Stomach (tissue), 8 donors: ENCODE measurements at regions not wholly inside any gene's neighbourhood (a gene's known extent, or its start where the extent isn't known, plus 50 kb on each side); places are given as distances from the start of the nearest gene placed in this dataset.

ENCODE experiments used
- DNase-seq, 2 donors: peaks; one replicate each; pipeline versions ENCODE4 v3.0.0 to v3.0.0-alpha.2; 2013 to 2019
- H3K27ac ChIP-seq, 5 donors: fragments of 200-600 bp in 4 of 5; sonication (generic) in 4 of 5; one replicate each; pipeline ENCODE4 v1.5.1; 2013 to 2019; ENCODE audit warnings: mild to moderate bottlenecking in 1 of 5, moderate library complexity in 1 of 5
- H3K27me3 ChIP-seq, 3 donors: fragments of 200-600 bp; sonication (generic); one replicate each; pipeline ENCODE4 v1.5.1; 2017 to 2019; ENCODE audit warnings: mixed run types in 1 of 3
- H3K36me3 ChIP-seq, 4 donors: fragments of 200-600 bp; sonication (generic); 1 replicate in 3 of 4; 2 replicates in 1 of 4; pipeline ENCODE4 v1.5.1; 2016 to 2019
- H3K4me1 ChIP-seq, 4 donors: fragments of 200-600 bp; sonication (generic); one replicate each; pipeline ENCODE4 v1.5.1; 2016 to 2019
- H3K4me3 ChIP-seq, 4 donors: fragments of 200-600 bp; sonication (generic) in 3 of 4; one replicate each; pipeline ENCODE4 v1.5.1; 2016 to 2019; ENCODE audit warnings: mild to moderate bottlenecking in 1 of 4
- H3K9me3 ChIP-seq, 4 donors: fragments of 200-600 bp; sonication (generic); one replicate each; pipeline ENCODE4 v1.5.1; 2016 to 2019
- CTCF ChIP-seq, 7 experiments: fragments of 450-650 bp in 4 of 7; fragments of 200-600 bp in 3 of 7; sonication (generic) in 3 of 7; IDR thresholded peaks; one replicate each; pipeline ENCODE4 v1.5.1; 2016 to 2019; ENCODE audit warnings: antibody characterized with exemption in 7 of 7, control low read depth in 2 of 7, mild to moderate bottlenecking in 1 of 7
- EP300 ChIP-seq: sonication (generic); formaldehyde crosslinking; IDR thresholded peaks from one replicate; pipeline ENCODE4 v1.6.1; 2017; ENCODE audit warnings: antibody characterized with exemption
- POLR2A ChIP-seq, 4 donors: fragments of 450-650 bp; IDR thresholded peaks; one replicate each; pipeline ENCODE4 v1.6.1; 2016; ENCODE audit warnings: antibody characterized with exemption in 4 of 4, control low read depth in 2 of 4, mild to moderate bottlenecking in 1 of 4, moderate library complexity in 1 of 4
- POLR2AphosphoS5 ChIP-seq, 3 donors: sonication (generic); formaldehyde crosslinking; IDR thresholded peaks; one replicate each; pipeline ENCODE4 v1.6.1; 2016; ENCODE audit warnings: antibody characterized with exemption in 3 of 3
- WGBS, 5 donors: extraction: QIAGEN DNeasy Blood & Tissue Kit in 3 of 5; methylation state at CpG; one replicate each; pipeline versions ENCODE4 v1.1.5 to v1.1.7; 2013 to 2018; 5-methylcytosine and 5-hydroxymethylcytosine counted together
- intact Hi-C: fragments of 100-400 bp; cut with DNase I; formaldehyde crosslinking; loops from one replicate; pipeline ENCODE4 v1.15.1; 2023; ENCODE audit warnings: low total_unique reads
- donor health status: healthy with polysubstance abuse.
- donor health status: Bipolar disorder and iron deficiency.
- donor health status: healthy.

GRCh38 chr2:80748592-80748991, 444.0 kb upstream of the LRRTM1 start:
- TF ChIP-seq POLR2A (IDR thresholded peaks at IDR 0.05) = no peak
- TF ChIP-seq CTCF (IDR thresholded peaks at IDR 0.05) = no peak
- TF ChIP-seq EP300 = no peak
- no peak for TF ChIP-seq POLR2AphosphoS5 (IDR thresholded peaks at IDR 0.05)
- Histone ChIP-seq H3K9me3 (no peaks in the 10 kb centered on the region), H3K27ac (no peak overlapping the region), H3K4me3 (no peak overlapping the region), H3K4me1 (no peaks in the 10 kb centered on the region), H3K27me3 (no peaks in the 10 kb centered on the region), H3K36me3 (no peaks in the 10 kb centered on the region)
- no peak for DNase-seq
- intact Hi-C loops = no loop called here

GRCh38 chr2:80737047-80737446, 432.5 kb upstream of the LRRTM1 start:
- H3K4me3 ChIP-seq = no peak overlapping the region

GRCh38 chr2:80725001-80725400, 420.4 kb upstream of the LRRTM1 start:
- TF ChIP-seq CTCF (IDR thresholded peaks at IDR 0.05) (no peak), EP300 (no peak), POLR2A (IDR thresholded peaks at IDR 0.05) (no peak), POLR2AphosphoS5 (IDR thresholded peaks at IDR 0.05) (no peak)

More at GRCh38 chr2:80737047-80737446, 432.5 kb upstream of the LRRTM1 start:
- Histone ChIP-seq H3K9me3 (peaks cover 0 to 34% (median 11%) of the 10 kb centered on the region in 4 donors), H3K36me3 (no peaks in the 10 kb centered on the region), H3K27me3 (no peaks in the 10 kb centered on the region), H3K27ac (no peak overlapping the region), H3K4me1 (no peaks in the 10 kb centered on the region)
- no peak for TF ChIP-seq EP300
- TF ChIP-seq CTCF (IDR thresholded peaks at IDR 0.05) = no peak
- no peak for TF ChIP-seq POLR2A (IDR thresholded peaks at IDR 0.05)
- TF ChIP-seq POLR2AphosphoS5 (IDR thresholded peaks at IDR 0.05) = no peak
- no peak for DNase-seq
- 77 to 89% (median 87%) methylated on average over 3 of the region's 3 CpGs for WGBS, 5 donors
- intact Hi-C loops = no loop called here

GRCh38 chr2:80722803-80723202, 418.3 kb upstream of the LRRTM1 start:
- no peak overlapping the region for H3K4me3 ChIP-seq
- H3K27me3 ChIP-seq = no peaks in the 10 kb centered on the region
- DNase-seq = no peak
- no peak overlapping the region for H3K27ac ChIP-seq
- H3K36me3 ChIP-seq = no peaks in the 10 kb centered on the region
- intact Hi-C loops = no loop called here
- H3K4me1 ChIP-seq = no peaks in the 10 kb centered on the region
- H3K9me3 ChIP-seq = no peaks in the 10 kb centered on the region
- WGBS, 5 donors = 66 to 79% (median 72%) methylated on average over 2 of the region's 2 CpGs
- TF ChIP-seq POLR2A (IDR thresholded peaks at IDR 0.05) (no peak), EP300 (no peak), POLR2AphosphoS5 (IDR thresholded peaks at IDR 0.05) (no peak), CTCF (IDR thresholded peaks at IDR 0.05) (no peak)

More at GRCh38 chr2:80725001-80725400, 420.4 kb upstream of the LRRTM1 start:
- Histone ChIP-seq H3K4me3 (no peak overlapping the region), H3K4me1 (no peaks in the 10 kb centered on the region), H3K36me3 (no peaks in the 10 kb centered on the region), H3K9me3 (no peaks in the 10 kb centered on the region), H3K27me3 (no peaks in the 10 kb centered on the region), H3K27ac (no peak overlapping the region)
- WGBS, 5 donors = 59 to 84% (median 73%) methylated on average over 1 of the region's 1 CpG
- intact Hi-C loops = no loop called here
- no peak for DNase-seq
